Endothelial cell of umbilical vein (primary cell): ENCODE measurements at regions not wholly inside any gene's neighbourhood (a gene's known extent, or its start where the extent isn't known, plus 50 kb on each side); places are given as distances from the start of the nearest gene placed in this dataset.
A peak's percentile ranks its signal among the peaks of the same experiment; 100 is the strongest.

ENCODE experiments used
- BruUV-seq: library from RNA; stranded (reverse); fragments of 400-500 nt; replicated peaks from 2 replicates; lab custom pipeline; 2021; lab: Mats Ljungman, UMichigan
- CTCF ChIA-PET: fragments of 300-600, 350-600 bp; sonication (Branson Sonifier 250); formaldehyde crosslinking; loops from one replicate; lab custom pipeline; 2021; ENCODE audit warnings: antibody characterized with exemption, inconsistent platforms; lab: Charles Lee
- POLR2A ChIA-PET: fragments of 300-600, 350-600 bp; sonication (Branson Sonifier 250); formaldehyde crosslinking; loops from one replicate; lab custom pipeline; 2021; ENCODE audit warnings: antibody characterized with exemption, inconsistent platforms; lab: Charles Lee
- DNase-seq: peaks from one replicate; pipeline ENCODE4 v3.0.0-alpha.2; 2011; ENCODE audit warnings: low read depth, low spot score
- FAIRE-seq: peaks from 2 replicates; lab custom pipeline; 2011; peaks lifted over from hg19 to GRCh38; lab: Jason Lieb, UNC
- H2AFZ ChIP-seq: 2 replicates; pipeline ENCODE4 v1.6.0; 2012; ENCODE audit warnings: low read depth, low read length, control low read depth, inconsistent platforms
- H3K27ac ChIP-seq: 2 replicates; pipeline ENCODE4 v1.5.1; 2011; ENCODE audit warnings: low read depth, mild to moderate bottlenecking, control low read depth, low read length, moderate library complexity; ENCODE audit not compliant: insufficient read depth
- H3K27me3 ChIP-seq, 2 experiments: 2 replicates each; pipeline versions ENCODE4 v1.6.0 to v1.6.1; 2011; ENCODE audit warnings: low read length in 2 of 2, mixed read lengths in 1 of 2; ENCODE audit not compliant: control insufficient read depth in 2 of 2, insufficient read depth in 2 of 2
- H3K36me3 ChIP-seq, 2 experiments: 2 replicates in 1 of 2; 3 replicates in 1 of 2; pipeline ENCODE4 v1.5.1; 2011; ENCODE audit warnings: low read length in 2 of 2, mild to moderate bottlenecking in 1 of 2, moderate library complexity in 1 of 2; ENCODE audit not compliant: control insufficient read depth in 2 of 2, insufficient read depth in 2 of 2; ENCODE audit errors: extremely low read depth in 1 of 2
- H3K4me1 ChIP-seq: 3 replicates; pipeline ENCODE4 v1.5.1; 2011; ENCODE audit warnings: mild to moderate bottlenecking, low read length; ENCODE audit not compliant: control insufficient read depth, insufficient read depth; ENCODE audit errors: extremely low read depth
- H3K4me2 ChIP-seq: 2 replicates; pipeline ENCODE4 v1.6.1; 2011; ENCODE audit warnings: low read length, control low read depth, mixed read lengths; ENCODE audit not compliant: insufficient read depth
- H3K4me3 ChIP-seq, 3 experiments: fragments of 200-600 bp in 1 of 3; sonication (generic), shearing (Covaris generic) in 1 of 3; replicated peaks in 1 of 3; 2 replicates each; pipeline ENCODE4 v1.5.1; 2011 to 2016; ENCODE audit warnings: control low read depth in 3 of 3, low read length in 3 of 3, mild to moderate bottlenecking in 2 of 3, inconsistent platforms in 1 of 3, low read depth in 1 of 3, moderate library complexity in 1 of 3; ENCODE audit not compliant: insufficient read depth in 1 of 3
- H3K79me2 ChIP-seq: 2 replicates; pipeline ENCODE4 v1.6.0; 2012; ENCODE audit warnings: low read length, inconsistent platforms; ENCODE audit not compliant: control insufficient read depth, insufficient read depth
- H3K9ac ChIP-seq: replicated peaks from 2 replicates; pipeline ENCODE3; 2011; ENCODE audit warnings: low read length, control low read depth; ENCODE audit not compliant: insufficient read depth; ENCODE audit errors: extremely low read depth
- H3K9me1 ChIP-seq: replicated peaks from 3 replicates; pipeline ENCODE4 v1.6.0; 2011; ENCODE audit warnings: mild to moderate bottlenecking, low read length; ENCODE audit not compliant: control insufficient read depth, insufficient read depth; ENCODE audit errors: extremely low read depth
- H3K9me3 ChIP-seq: replicated peaks from 2 replicates; pipeline ENCODE4 v1.5.1; 2012; ENCODE audit warnings: low read length, inconsistent platforms; ENCODE audit not compliant: control insufficient read depth, insufficient read depth
- H4K20me1 ChIP-seq: replicated peaks from 2 replicates; pipeline ENCODE3; 2011; ENCODE audit warnings: mild to moderate bottlenecking, low read length; ENCODE audit not compliant: control insufficient read depth, insufficient read depth; ENCODE audit errors: extremely low read depth
- GATA2 ChIP-seq: IDR thresholded peaks from 2 replicates; pipeline ENCODE4 v1.7.0; 2011; ENCODE audit warnings: low read depth, mild to moderate bottlenecking, moderate library complexity, mixed read lengths, low read length; ENCODE audit not compliant: insufficient read length, insufficient read depth
- MYC ChIP-seq: IDR thresholded peaks from one replicate; pipeline ENCODE4 v1.6.1; 2011; ENCODE audit warnings: mild to moderate bottlenecking, low read depth, low read length
- POLR2A ChIP-seq: IDR thresholded peaks from 2 replicates; pipeline ENCODE4 v1.6.1; 2012; ENCODE audit warnings: low read depth, mild to moderate bottlenecking, control low read depth, low read length
- POLR2AphosphoS5 ChIP-seq: IDR thresholded peaks from 2 replicates; pipeline ENCODE4 v1.6.1; 2012; ENCODE audit warnings: low read depth, mild to moderate bottlenecking, control low read depth, low read length, moderate library complexity; ENCODE audit not compliant: insufficient read depth
- dilution Hi-C: fragments of 300-500 bp; cut with MboI; formaldehyde crosslinking; loops from one replicate; pipeline ENCODE4 v1.15.0; 2019; ENCODE audit warnings: low sequenced_read_pairs; ENCODE audit not compliant: extremely low pct_ligation_motif_present
- intact Hi-C: fragments of 100-400 bp; cut with micrococcal nuclease; formaldehyde crosslinking; loops from one replicate; pipeline ENCODE4 v1.10.0; 2022

DNA sequence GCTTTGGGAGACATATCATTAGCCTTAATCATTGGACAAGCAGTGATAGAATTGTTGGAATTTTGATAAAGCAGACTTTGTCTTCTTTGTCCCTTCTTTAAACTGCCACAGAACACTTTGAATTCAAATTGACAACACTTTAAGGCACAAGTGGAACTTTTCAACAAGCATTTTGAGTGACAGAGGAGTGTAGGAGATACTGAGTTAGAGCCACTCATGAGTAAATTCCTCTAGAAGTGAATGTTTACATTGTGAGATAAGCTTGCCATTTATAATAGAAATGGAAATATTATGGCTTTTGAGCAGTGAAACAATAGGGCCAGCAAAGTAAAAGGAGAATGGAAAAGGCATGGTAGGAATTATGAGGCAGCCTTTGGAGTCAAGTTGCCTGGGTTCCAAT, 515.8 kb downstream of the SLITRK6 start:
- H3K9me3 ChIP-seq = no peaks in the 10 kb centered on the region
- H2AFZ ChIP-seq = no peak overlapping the region
- ChIA-PET POLR2A (no interaction called here), CTCF (interaction anchor here (1.8 kb wide), 1 partner anchor 22 kb away, joined by 5 read pairs; no protein-coding TSS in a partner anchor)
- H3K9me1 ChIP-seq = no peaks in the 10 kb centered on the region
- TF ChIP-seq MYC = no peak
- no peaks in the 10 kb centered on the region for H3K79me2 ChIP-seq
- no peaks in the 10 kb centered on the region for H3K27me3 ChIP-seq
- peak; percentile 10 for DNase-seq
- intact Hi-C loops (no loop called here), dilution Hi-C loops (no loop called here)
- no peaks in the 10 kb centered on the region for H3K36me3 ChIP-seq
- H3K4me3 ChIP-seq = no peak overlapping the region
- H3K4me1 ChIP-seq = no peaks in the 10 kb centered on the region
- H3K27ac ChIP-seq = no peak overlapping the region
- H4K20me1 ChIP-seq = no peaks in the 10 kb centered on the region
- no TSS peak for BruUV-seq
- no peak overlapping the region for H3K4me2 ChIP-seq
- no peak overlapping the region for H3K9ac ChIP-seq
- no peak for FAIRE-seq

GRCh38 chr13:85282876-85283275, 516.3 kb downstream of the SLITRK6 start:
- H3K27me3 ChIP-seq = no peaks in the 10 kb centered on the region
- ChIA-PET CTCF (interaction anchor here (1.5 to 1.8 kb wide), 2 partner anchors 21 kb away, joined by 5 to 10 read pairs; no protein-coding TSS in a partner anchor), POLR2A (no interaction called here)
- no peak overlapping the region for H3K9ac ChIP-seq
- no peaks in the 10 kb centered on the region for H3K9me1 ChIP-seq
- TF ChIP-seq GATA2 (no peak), POLR2AphosphoS5 (no peak), POLR2A (no peak)
- DNase-seq (no peak), FAIRE-seq (no peak)
- BruUV-seq = no TSS peak
- no peaks in the 10 kb centered on the region for H3K79me2 ChIP-seq
- H2AFZ ChIP-seq = no peak overlapping the region
- H3K27ac ChIP-seq = no peak overlapping the region
- intact Hi-C loops = no loop called here
- H3K4me1 ChIP-seq = peaks cover 2% of the 10 kb centered on the region
- no peaks in the 10 kb centered on the region for H3K9me3 ChIP-seq
- H3K4me3 ChIP-seq = no peak overlapping the region
- dilution Hi-C loops = no loop called here
- no peaks in the 10 kb centered on the region for H3K36me3 ChIP-seq
- no peak overlapping the region for H3K4me2 ChIP-seq
- no peaks in the 10 kb centered on the region for H4K20me1 ChIP-seq
